Astrocyte (in vitro differentiated cells and primary cell): ENCODE measurements at regions not wholly inside any gene's neighbourhood (a gene's known extent, or its start where the extent isn't known, plus 50 kb on each side); places are given as distances from the start of the nearest gene placed in this dataset.

Experiments used
- DNase-seq: peaks from one replicate; pipeline ENCODE4 v3.0.0-alpha.2; 2010; ENCODE audit warnings: low read depth
- FAIRE-seq: peaks from 2 replicates; lab custom pipeline; 2011; peaks lifted over from hg19 to GRCh38; lab: Jason Lieb, UNC
- H2AFZ ChIP-seq: 2 replicates; pipeline ENCODE4 v1.6.0; 2012; ENCODE audit warnings: low read depth, low read length, inconsistent platforms
- H3K27ac ChIP-seq: 2 replicates; pipeline ENCODE4 v1.5.1; 2011; ENCODE audit warnings: low read depth, low read length, inconsistent platforms
- H3K27me3 ChIP-seq: 2 replicates; pipeline ENCODE4 v1.6.0; 2011; ENCODE audit warnings: low read length, inconsistent platforms; ENCODE audit not compliant: insufficient read depth
- H3K36me3 ChIP-seq: 2 replicates; pipeline ENCODE4 v1.5.1; 2011; ENCODE audit warnings: low read length, inconsistent platforms; ENCODE audit not compliant: insufficient read depth
- H3K4me1 ChIP-seq: 2 replicates; pipeline ENCODE4 v1.5.1; 2011; ENCODE audit warnings: low read length, inconsistent platforms; ENCODE audit not compliant: insufficient read depth
- H3K4me2 ChIP-seq: 2 replicates; pipeline ENCODE4 v1.6.0; 2012; ENCODE audit warnings: low read length, inconsistent platforms
- H3K4me3 ChIP-seq: 2 replicates; pipeline ENCODE4 v1.5.1; 2011; ENCODE audit warnings: low read depth, mild to moderate bottlenecking, low read length, inconsistent platforms; ENCODE audit not compliant: insufficient read depth
- H3K79me2 ChIP-seq: 2 replicates; pipeline ENCODE4 v1.6.0; 2012; ENCODE audit warnings: mild to moderate bottlenecking, low read length, inconsistent platforms; ENCODE audit not compliant: insufficient read depth
- H3K9ac ChIP-seq: 2 replicates; pipeline ENCODE4 v1.6.0; 2012; ENCODE audit warnings: mild to moderate bottlenecking, low read length, inconsistent platforms
- H3K9me3 ChIP-seq: 2 replicates; pipeline ENCODE4 v1.5.1; 2012; ENCODE audit warnings: low read depth, mild to moderate bottlenecking, low read length, inconsistent platforms; ENCODE audit not compliant: insufficient read depth
- H4K20me1 ChIP-seq: 2 replicates; pipeline ENCODE4 v1.6.0; 2012; ENCODE audit warnings: low read length, inconsistent platforms; ENCODE audit not compliant: insufficient read depth
- H3K27ac Mint-ChIP-seq: one replicate; pipeline ENCODE4 v1.8.0; 2021; ENCODE audit warnings: mild to moderate bottlenecking, mixed read lengths; ENCODE audit not compliant: unreplicated experiment
- H3K27me3 Mint-ChIP-seq: one replicate; pipeline ENCODE4 v1.8.0; 2021; ENCODE audit warnings: low read depth, mixed read lengths; ENCODE audit not compliant: unreplicated experiment
- H3K36me3 Mint-ChIP-seq: one replicate; pipeline ENCODE4 v1.8.0; 2021; ENCODE audit warnings: low read depth, mixed read lengths; ENCODE audit not compliant: unreplicated experiment
- H3K4me1 Mint-ChIP-seq: one replicate; pipeline ENCODE4 v1.8.0; 2021; ENCODE audit warnings: low read depth, mixed read lengths; ENCODE audit not compliant: unreplicated experiment
- H3K4me3 Mint-ChIP-seq: one replicate; pipeline ENCODE4 v1.8.0; 2021; ENCODE audit warnings: mild to moderate bottlenecking, moderate library complexity, mixed read lengths; ENCODE audit not compliant: unreplicated experiment
- H3K9me3 Mint-ChIP-seq: one replicate; pipeline ENCODE4 v1.8.0; 2021; ENCODE audit warnings: mild to moderate bottlenecking, mixed read lengths; ENCODE audit not compliant: unreplicated experiment
- EZH2 ChIP-seq: IDR thresholded peaks from 2 replicates; pipeline ENCODE4 v1.6.1; 2012; ENCODE audit warnings: mild to moderate bottlenecking, low read length, inconsistent platforms; ENCODE audit not compliant: insufficient read depth
- TF ChIP-seq, protein P1 (sequence below): IDR thresholded peaks from 2 replicates; pipeline ENCODE4 v1.5.1; 2011; ENCODE audit warnings: low read depth, mild to moderate bottlenecking, inconsistent platforms, low read length, moderate library complexity; ENCODE audit not compliant: insufficient read depth

DNA sequence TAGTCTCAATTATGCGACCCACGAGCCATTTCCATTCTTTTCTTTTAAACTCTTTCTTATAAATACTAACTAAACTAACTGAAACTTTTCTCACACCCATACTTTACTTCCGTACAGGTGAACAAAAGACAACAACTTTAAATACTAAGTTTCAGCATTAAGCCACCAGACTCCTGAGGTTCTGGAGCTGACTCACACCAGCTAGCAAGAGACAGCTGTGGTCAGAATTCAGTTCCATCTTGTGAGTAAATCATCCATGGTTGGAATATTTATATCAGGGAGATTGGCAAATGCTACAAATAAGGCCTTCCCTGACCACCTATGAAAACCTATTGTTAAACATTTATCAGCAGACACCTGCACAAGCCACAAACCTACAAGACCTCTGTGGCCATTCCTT, 897.0 kb downstream of the EFNB2 start:
- no peaks in the 10 kb centered on the region for H3K36me3 Mint-ChIP-seq
- H3K4me3 ChIP-seq = no peak overlapping the region
- H3K4me1 Mint-ChIP-seq = peaks cover 13% of the 10 kb centered on the region
- no peaks in the 10 kb centered on the region for H3K79me2 ChIP-seq
- DNase-seq (peak; percentile 40), FAIRE-seq (no peak)
- H3K9me3 ChIP-seq = no peaks in the 10 kb centered on the region
- H4K20me1 ChIP-seq = no peaks in the 10 kb centered on the region
- no peak for TF ChIP-seq EZH2
- TF ChIP-seq, protein P1, sequence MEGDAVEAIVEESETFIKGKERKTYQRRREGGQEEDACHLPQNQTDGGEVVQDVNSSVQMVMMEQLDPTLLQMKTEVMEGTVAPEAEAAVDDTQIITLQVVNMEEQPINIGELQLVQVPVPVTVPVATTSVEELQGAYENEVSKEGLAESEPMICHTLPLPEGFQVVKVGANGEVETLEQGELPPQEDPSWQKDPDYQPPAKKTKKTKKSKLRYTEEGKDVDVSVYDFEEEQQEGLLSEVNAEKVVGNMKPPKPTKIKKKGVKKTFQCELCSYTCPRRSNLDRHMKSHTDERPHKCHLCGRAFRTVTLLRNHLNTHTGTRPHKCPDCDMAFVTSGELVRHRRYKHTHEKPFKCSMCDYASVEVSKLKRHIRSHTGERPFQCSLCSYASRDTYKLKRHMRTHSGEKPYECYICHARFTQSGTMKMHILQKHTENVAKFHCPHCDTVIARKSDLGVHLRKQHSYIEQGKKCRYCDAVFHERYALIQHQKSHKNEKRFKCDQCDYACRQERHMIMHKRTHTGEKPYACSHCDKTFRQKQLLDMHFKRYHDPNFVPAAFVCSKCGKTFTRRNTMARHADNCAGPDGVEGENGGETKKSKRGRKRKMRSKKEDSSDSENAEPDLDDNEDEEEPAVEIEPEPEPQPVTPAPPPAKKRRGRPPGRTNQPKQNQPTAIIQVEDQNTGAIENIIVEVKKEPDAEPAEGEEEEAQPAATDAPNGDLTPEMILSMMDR = no peak
- no peak overlapping the region for H3K9ac ChIP-seq
- no peak overlapping the region for H3K4me2 ChIP-seq
- H3K27me3 ChIP-seq = no peaks in the 10 kb centered on the region
- H2AFZ ChIP-seq = no peak overlapping the region
- H3K4me1 ChIP-seq = peaks cover 4% of the 10 kb centered on the region
- H3K27ac Mint-ChIP-seq = no peak overlapping the region
- H3K27ac ChIP-seq = no peak overlapping the region
- H3K27me3 Mint-ChIP-seq = no peaks in the 10 kb centered on the region
- no peak overlapping the region for H3K4me3 Mint-ChIP-seq
- no peaks in the 10 kb centered on the region for H3K36me3 ChIP-seq
- peaks cover 2% of the 10 kb centered on the region for H3K9me3 Mint-ChIP-seq

DNA sequence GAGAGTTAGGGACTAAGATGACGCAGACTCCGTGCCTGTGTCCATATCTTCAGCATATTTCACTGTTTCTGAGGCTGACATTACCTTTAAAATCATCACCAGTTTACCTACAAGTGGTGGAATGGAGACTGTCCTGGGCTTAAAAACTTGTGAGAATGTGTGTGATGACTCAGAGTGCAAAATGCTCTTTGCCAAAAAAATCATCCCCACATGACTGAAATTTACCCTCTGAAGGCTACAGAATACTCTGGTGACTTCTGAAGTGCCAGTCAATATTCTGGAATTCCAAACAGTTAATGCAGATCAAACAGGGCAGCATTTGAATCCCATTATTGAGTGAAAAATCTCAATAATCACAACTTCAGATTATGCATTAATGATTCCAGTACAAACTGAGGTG, 901.4 kb downstream of the EFNB2 start:
- Histone ChIP-seq H3K27ac (no peak overlapping the region), H3K9ac (no peak overlapping the region), H3K9me3 (no peaks in the 10 kb centered on the region), H3K4me1 (no peaks in the 10 kb centered on the region), H3K36me3 (no peaks in the 10 kb centered on the region), H3K79me2 (no peaks in the 10 kb centered on the region), H3K27me3 (no peaks in the 10 kb centered on the region), H3K4me3 (no peak overlapping the region), H2AFZ (no peak overlapping the region), H4K20me1 (no peaks in the 10 kb centered on the region), H3K4me2 (no peak overlapping the region)
- Mint-ChIP-seq H3K4me3 (no peak overlapping the region), H3K27ac (no peak overlapping the region), H3K36me3 (no peaks in the 10 kb centered on the region), H3K4me1 (peaks cover 9% of the 10 kb centered on the region), H3K27me3 (no peaks in the 10 kb centered on the region), H3K9me3 (peaks cover 3% of the 10 kb centered on the region)
- TF ChIP-seq, protein P1 = no peak
- no peak for DNase-seq
- FAIRE-seq = no peak

DNA sequence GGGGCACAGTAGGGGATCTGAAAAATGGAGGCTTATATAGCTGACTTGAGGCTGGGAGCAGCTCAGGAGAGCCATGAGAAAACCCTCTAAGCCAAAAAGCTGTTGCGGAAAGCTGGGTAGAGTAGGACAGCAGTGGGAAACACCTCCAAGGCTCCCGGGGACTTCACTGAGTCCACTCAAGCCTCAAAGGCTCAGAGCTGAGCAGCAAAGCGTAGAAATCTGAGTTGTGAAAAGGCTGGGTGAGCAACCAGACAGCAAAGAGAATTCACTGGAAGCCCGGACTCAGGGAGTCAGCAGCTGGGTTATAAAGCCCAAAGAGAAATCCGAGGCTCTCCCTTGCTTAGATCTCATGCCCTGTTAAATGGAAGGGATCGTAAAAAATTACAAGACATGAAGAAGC, 905.0 kb downstream of the EFNB2 start:
- Mint-ChIP-seq H3K27me3 (no peaks in the 10 kb centered on the region), H3K9me3 (peaks cover 2% of the 10 kb centered on the region), H3K4me1 (peaks cover 3% of the 10 kb centered on the region), H3K4me3 (no peak overlapping the region), H3K27ac (no peak overlapping the region), H3K36me3 (no peaks in the 10 kb centered on the region)
- no peaks in the 10 kb centered on the region for H3K9me3 ChIP-seq
- H3K4me2 ChIP-seq = no peak overlapping the region
- no peak overlapping the region for H3K9ac ChIP-seq
- H3K79me2 ChIP-seq = no peaks in the 10 kb centered on the region
- no peak overlapping the region for H2AFZ ChIP-seq
- H3K4me3 ChIP-seq = no peak overlapping the region
- TF ChIP-seq EZH2 = no peak
- TF ChIP-seq, protein P1 = no peak
- DNase-seq = no peak
- FAIRE-seq = no peak
- H3K4me1 ChIP-seq = no peaks in the 10 kb centered on the region
- H4K20me1 ChIP-seq = no peaks in the 10 kb centered on the region
- no peaks in the 10 kb centered on the region for H3K27me3 ChIP-seq
- H3K27ac ChIP-seq = no peak overlapping the region
- H3K36me3 ChIP-seq = no peaks in the 10 kb centered on the region
